CD4-positive, alpha-beta T cell treated with Interleukin-21 for 1 hour (primary cell): ENCODE measurements at regions not wholly inside any gene's neighbourhood (a gene's known extent, or its start where the extent isn't known, plus 50 kb on each side); places are given as distances from the start of the nearest gene placed in this dataset.
A peak's percentile ranks its signal among the peaks of the same experiment; 100 is the strongest.

ENCODE experiments used
- DNase-seq: peaks from one replicate; pipeline ENCODE4 v3.0.0-alpha.2; 2020

- no peak for DNase-seq
Observed at GRCh38 chr20:52622081-52622480, 350.1 kb upstream of the TSHZ2 start.

DNA sequence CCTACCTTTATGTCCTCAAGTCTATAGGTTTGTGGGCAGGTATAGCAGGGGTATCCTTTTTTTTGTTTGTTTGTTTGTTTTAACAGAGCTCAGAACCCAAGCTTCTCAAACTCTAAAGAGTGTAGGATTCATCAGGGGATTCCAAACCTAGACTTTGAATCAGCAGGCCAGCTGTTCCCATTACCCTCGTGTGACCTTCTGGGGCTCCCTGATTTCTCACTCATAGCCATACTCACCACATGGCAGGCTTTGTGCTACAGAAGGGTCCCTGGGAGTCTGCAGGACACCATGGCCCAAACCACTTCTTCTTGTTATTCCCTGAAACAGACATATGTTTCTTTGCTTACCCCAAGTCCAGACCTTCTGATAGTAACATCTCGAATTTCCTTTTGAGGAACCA is 350.8 kb upstream of the TSHZ2 start:
- no peak for DNase-seq

DNA sequence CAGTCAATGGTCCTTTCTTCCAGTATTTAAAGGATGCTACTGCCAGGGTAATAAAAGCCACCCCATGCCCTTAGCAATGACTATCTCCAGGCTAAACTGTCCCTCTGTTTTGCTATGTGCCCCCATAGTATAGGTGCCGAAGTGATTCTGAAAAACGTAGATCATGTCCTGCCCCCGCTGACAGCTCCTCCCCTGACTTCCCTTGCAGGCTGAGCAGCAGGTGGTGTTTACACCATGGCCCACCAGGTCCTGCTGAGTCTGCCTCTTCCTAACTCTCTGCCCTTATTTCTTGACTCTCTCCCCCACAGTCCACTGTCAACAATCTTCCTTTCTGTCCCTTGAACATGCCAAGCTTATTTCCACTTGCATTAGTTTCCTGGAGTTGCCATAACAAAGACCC is 352.5 kb upstream of the TSHZ2 start:
- no peak for DNase-seq

DNA sequence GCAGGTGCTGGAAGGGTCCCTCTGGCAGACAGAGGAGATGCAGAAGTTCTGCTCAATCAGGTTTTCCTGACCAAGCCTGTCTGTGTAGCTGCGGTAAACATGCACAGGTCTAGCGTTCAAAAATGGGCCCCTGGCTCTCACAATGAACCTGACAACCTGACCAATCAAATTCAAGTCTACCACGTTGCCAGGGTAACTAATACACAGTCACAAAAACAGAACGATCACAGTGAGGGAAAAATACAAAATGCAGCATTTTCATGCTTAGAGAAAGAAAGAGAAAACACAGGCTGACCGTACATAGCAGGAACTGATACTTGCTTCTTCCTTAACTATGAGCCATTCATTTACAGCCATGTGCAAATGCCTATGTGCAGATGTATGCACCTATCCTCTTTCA is 353.1 kb upstream of the TSHZ2 start:
- peak; percentile 20 for DNase-seq

DNA sequence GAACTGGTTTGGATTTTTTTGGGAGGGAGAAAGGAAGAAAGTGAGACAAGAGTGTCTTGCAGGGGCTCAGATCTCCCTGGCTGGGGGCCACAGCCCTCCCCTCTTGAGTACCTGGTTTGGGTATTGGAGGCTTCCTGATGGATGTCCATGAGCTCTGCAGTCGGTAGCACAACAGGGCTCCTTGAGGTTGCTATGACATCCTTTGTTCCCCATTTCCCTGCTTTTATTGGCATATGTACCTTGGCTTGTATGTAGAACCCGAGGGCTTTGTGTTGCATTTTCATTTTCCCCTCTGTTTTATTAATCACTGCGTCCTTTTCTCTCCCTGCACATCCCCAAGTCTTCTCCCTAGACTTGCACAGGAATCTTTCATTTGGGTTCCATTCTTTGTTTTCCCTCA is 355.5 kb upstream of the TSHZ2 start:
- DNase-seq: no peak

GRCh38 chr20:52614051-52614863 is 357.9 kb upstream of the TSHZ2 start:
- DNase-seq: no peak

GRCh38 chr20:52612046-52612632 is 360.0 kb upstream of the TSHZ2 start:
- DNase-seq: no peak

DNA sequence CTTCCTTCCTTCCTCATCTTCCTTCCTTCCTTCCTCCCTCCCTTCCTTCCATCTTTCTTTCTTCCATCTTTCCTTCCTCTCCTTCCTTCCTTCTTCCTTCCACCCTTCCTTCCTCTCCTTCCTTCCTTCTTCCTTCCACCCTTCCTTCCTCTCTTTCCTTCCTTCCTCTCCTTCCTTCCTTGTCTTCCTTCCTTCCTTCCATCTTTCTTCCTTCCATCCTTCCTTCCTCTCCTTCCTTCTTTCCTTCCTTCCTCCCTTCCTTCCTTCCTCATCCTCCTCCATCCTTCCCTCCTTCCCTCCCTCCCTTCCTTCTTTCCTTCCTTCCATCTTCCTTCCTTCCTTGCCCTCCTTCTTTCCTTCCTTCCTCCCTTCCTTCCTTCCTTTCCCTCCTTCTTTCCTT is 361.4 kb upstream of the TSHZ2 start:
- no peak for DNase-seq

- no peak for DNase-seq
Observed at GRCh38 chr20:52601295-52601971, 370.7 kb upstream of the TSHZ2 start.

DNA sequence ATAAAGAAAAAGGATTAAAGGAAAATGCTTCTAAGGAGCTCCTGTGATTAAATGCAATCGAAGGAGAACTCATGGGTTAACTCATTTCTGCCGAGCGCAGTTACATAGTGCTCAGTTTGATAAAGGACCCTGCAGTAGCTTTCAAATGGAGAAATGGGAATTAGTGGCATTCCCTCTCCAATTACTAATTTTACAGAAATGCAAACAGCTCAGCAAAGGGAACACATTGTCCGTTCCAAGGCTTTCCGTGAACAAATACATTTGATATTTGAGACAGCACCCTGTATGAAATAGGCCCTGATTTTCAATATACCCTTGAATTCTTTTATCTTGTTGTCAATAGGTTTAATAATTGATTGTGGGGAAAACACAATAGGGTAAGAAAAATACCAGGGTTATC is 375.9 kb upstream of the TSHZ2 start:
- no peak for DNase-seq

- DNase-seq: no peak
Observed at GRCh38 chr20:52595518-52595917, 376.6 kb upstream of the TSHZ2 start.

- DNase-seq: no peak
Observed at GRCh38 chr20:52593654-52594053, 378.5 kb upstream of the TSHZ2 start.

GRCh38 chr20:52592567-52592966 is 379.6 kb upstream of the TSHZ2 start:
- DNase-seq: no peak

DNA sequence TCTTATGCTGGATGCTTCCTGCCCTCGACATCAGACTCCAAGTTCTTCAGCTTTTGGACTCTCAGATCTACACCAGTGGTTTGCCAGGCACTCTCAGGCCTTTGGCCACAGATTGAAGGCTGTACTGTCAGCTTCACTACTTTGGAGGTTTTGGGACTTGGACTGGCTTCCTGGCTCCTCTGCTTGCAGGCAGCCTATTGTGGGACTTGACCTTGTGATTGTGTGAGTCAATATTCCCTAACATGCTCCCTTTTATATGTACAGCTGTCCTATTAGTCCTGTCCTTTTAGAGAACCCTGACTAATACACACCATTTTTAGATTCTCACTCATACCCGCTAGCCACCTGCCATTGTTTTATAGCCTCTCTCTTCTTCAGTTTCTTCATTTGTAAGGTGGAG is 382.1 kb upstream of the TSHZ2 start:
- DNase-seq: no peak

GRCh38 chr20:52589251-52589812 is 382.8 kb upstream of the TSHZ2 start:
- no peak for DNase-seq

GRCh38 chr20:52586660-52587059 is 385.5 kb upstream of the TSHZ2 start:
- no peak for DNase-seq

DNA sequence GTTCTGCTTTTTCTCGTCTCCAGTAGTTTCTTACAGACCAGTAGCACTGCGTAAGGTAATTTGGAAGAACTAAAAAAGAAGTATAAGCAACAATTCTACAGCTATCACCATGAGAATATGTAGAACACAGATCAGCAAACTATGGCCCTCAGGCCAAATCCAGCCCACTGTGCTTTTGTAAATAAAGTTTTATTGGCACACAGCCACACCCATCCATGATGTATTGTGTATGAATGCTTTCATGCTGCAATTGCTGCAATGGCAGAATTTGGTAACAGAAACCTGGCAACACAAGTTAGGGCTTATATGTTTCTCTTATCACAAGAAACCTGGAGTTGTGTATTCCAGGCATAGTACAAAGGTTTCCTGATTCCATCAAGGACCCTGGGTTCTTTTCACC is 386.8 kb upstream of the TSHZ2 start:
- no peak for DNase-seq

DNA sequence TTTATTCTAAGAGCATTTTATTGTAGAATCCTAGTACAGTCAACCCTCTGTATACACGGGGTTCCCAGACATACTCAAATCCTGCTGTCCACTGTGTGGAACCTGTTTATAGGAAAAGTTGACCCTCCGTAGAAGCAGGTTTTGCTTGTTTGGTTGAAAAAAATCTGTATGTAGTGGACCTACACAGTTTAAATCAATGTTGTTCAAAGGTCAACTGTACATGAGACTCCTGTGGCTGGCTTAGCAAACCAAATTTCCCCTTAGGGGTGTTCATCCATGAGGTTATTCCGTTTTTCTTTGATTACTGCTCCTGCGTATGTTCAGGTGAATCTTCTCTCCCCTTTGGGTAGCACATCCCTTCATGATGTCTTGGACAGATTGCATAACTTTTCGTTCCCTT is 387.0 kb upstream of the ZFP64 start:
- no peak for DNase-seq

DNA sequence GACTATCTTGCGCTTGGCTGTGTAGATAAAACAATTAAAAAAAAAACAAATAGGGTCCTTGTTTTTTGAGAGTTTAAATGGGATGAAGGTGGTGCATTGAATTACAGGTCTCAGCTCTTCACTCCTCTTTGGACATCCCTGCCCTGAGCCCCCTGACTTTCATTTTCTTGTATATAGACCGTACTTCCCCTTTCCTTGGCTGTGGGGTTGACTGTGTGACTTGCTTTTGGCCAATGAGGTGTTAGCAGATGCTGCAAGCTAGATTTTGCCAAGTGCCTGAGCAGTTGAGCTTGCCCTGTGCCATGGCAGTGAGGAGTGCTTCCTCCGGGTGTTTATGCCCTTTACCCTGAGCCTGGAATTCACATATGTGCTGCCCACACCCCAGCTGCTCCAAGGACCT is 386.1 kb upstream of the ZFP64 start:
- DNase-seq: no peak

- DNase-seq: no peak
Observed at GRCh38 chr20:52572687-52573086, 381.1 kb upstream of the ZFP64 start.

DNA sequence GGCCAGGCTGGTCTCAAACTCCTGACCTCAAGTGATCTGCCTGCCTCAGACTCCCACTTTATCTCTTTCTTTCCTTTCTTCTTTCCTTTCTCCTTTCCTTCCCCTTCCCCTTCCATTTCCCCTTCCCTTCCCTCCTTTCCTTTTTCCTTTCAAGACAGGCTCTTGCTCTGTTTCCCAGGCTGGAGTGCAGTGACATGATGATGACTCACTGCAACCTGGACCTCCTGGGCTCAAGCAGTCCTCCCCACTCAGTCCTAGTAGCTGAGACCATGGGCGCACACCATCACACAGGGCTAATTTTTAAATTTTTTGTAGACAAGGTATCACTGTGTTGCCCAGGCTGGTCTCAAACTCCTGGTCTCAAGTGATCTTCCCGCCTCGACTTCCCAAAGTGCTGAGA is 377.6 kb upstream of the ZFP64 start:
- no peak for DNase-seq

DNA sequence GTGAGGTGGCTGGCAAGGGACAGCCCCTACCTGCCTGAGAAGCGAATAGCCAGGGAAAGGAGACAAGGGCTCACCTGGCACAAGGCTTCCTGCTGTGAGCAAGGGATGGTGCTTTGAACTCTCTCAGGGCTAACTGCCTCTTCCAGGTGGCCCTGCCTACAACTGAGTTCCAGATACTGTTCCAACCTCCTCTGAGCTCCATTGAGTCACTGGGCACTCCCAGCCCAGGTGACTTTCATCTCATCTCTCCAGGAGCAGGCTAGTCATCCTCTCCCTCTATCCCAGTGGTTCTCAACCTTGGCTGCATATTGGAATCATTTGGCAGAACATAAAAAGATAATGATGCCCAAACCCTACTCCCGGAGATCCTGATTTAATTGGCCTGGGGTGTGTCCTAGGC is 374.0 kb upstream of the ZFP64 start:
- DNase-seq: no peak

DNA sequence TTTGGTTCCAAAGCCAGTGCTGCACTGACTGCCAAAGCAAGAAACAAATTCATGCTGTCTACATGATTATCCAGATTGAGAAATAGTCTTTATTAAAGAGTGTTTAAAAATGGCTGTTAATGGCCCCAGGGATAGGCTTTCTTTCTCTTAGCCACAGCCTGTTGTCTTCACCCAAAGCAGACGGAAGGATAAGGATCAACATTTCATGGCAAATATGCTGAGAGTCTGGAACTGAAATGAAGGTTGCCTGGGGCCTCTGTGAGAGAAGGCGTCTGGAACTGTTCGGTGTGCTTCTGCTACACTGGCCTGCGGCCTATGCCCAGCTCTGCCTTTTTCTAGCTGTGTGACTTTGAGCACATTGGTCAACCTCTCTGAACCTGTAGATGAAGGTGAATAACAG is 373.0 kb upstream of the ZFP64 start:
- DNase-seq: no peak
